Panc1 (cell line): ENCODE measurements at regions not wholly inside any gene's neighbourhood (a gene's known extent, or its start where the extent isn't known, plus 50 kb on each side); places are given as distances from the start of the nearest gene placed in this dataset.

Source experiments
- ATAC-seq: fragments of 200-7000 bp; cut with Tn5 transposase; 2 replicates; pipeline ENCODE4 v1.9.1; 2020; ENCODE audit warnings: mild to moderate bottlenecking, moderate library complexity
- BruUV-seq: library from RNA; stranded (reverse); fragments of 400-500 nt; replicated peaks from 2 replicates; lab custom pipeline; 2021; lab: Mats Ljungman, UMichigan
- CTCF ChIA-PET: fragments of 300-600 bp; sonication (Branson Sonifier 250); formaldehyde crosslinking; loops from one replicate; lab custom pipeline; 2022; ENCODE audit warnings: antibody characterized with exemption; lab: Charles Lee
- POLR2A ChIA-PET: fragments of 300-600 bp; sonication (Branson Sonifier 250); formaldehyde crosslinking; loops from one replicate; lab custom pipeline; 2022; ENCODE audit warnings: antibody characterized with exemption; lab: Charles Lee
- DNase-seq: peaks from one replicate; pipeline ENCODE4 v3.0.0-alpha.2; 2010; ENCODE audit warnings: low read depth, low spot score
- H3K27ac ChIP-seq: 2 replicates; pipeline ENCODE4 v1.5.1; 2011; ENCODE audit warnings: mild to moderate bottlenecking, low read length, inconsistent platforms
- H3K27me3 ChIP-seq: fragments of 200-500 bp; sonication (Bioruptor generic); 2 replicates; pipeline ENCODE4 v1.6.0; 2014; ENCODE audit warnings: low read length, inconsistent platforms; ENCODE audit not compliant: control insufficient read depth, insufficient read depth
- H3K36me3 ChIP-seq: fragments of 200-500 bp; sonication (Bioruptor generic); 2 replicates; pipeline ENCODE4 v1.5.1; 2014; ENCODE audit warnings: inconsistent platforms, mild to moderate bottlenecking, low read length, moderate library complexity; ENCODE audit not compliant: control insufficient read depth, insufficient read depth
- H3K4me1 ChIP-seq: 2 replicates; pipeline ENCODE4 v1.5.1; 2011; ENCODE audit warnings: inconsistent platforms, mild to moderate bottlenecking, low read length, moderate library complexity; ENCODE audit not compliant: control insufficient read depth, insufficient read depth
- H3K4me3 ChIP-seq, 2 experiments: 2 replicates each; pipeline ENCODE4 v1.5.1; 2011 to 2012; ENCODE audit warnings: low read depth in 2 of 2, low read length in 2 of 2, mild to moderate bottlenecking in 2 of 2, inconsistent platforms in 1 of 2, moderate library complexity in 1 of 2
- H3K9me3 ChIP-seq: fragments of 200-500 bp; sonication (Bioruptor generic); 2 replicates; pipeline ENCODE4 v1.5.1; 2014; ENCODE audit warnings: low read depth, mild to moderate bottlenecking, inconsistent platforms, low read length, moderate library complexity; ENCODE audit not compliant: control insufficient read depth, insufficient read depth
- CTCF ChIP-seq: fragments of 450-650 bp; IDR thresholded peaks from 2 replicates; pipeline ENCODE4 v1.5.1; 2017; ENCODE audit warnings: mild to moderate bottlenecking
- POLR2AphosphoS5 ChIP-seq: IDR thresholded peaks from 2 replicates; pipeline ENCODE4 v1.6.1; 2012; ENCODE audit warnings: mild to moderate bottlenecking, low read depth, low read length, moderate library complexity
- REST ChIP-seq, 2 experiments: IDR thresholded peaks; 2 replicates each; pipeline ENCODE4 v1.6.1; 2011 to 2012; ENCODE audit warnings: low read depth in 2 of 2, control low read depth in 1 of 2, low read length in 1 of 2, mild to moderate bottlenecking in 1 of 2, moderate library complexity in 1 of 2; ENCODE audit not compliant: insufficient read depth in 1 of 2
- SIN3A ChIP-seq: IDR thresholded peaks from 2 replicates; pipeline ENCODE4 v1.6.1; 2012; ENCODE audit warnings: low read depth, mild to moderate bottlenecking, low read length, moderate library complexity, borderline replicate concordance; ENCODE audit not compliant: insufficient read depth
- TCF7L2 ChIP-seq: IDR thresholded peaks from 2 replicates; pipeline ENCODE4 v1.6.1; 2011; ENCODE audit warnings: mild to moderate bottlenecking, low read depth, low read length, inconsistent platforms
- in situ Hi-C: cut with HindIII; loops from 2 replicates; pipeline ENCODE4 v1.10.0; 2016; ENCODE audit warnings: low sequenced_read_pairs, low pct_unique_long_range_greater_than_20kb
- intact Hi-C: fragments of 100-400 bp; cut with micrococcal nuclease; formaldehyde crosslinking; loops from one replicate; pipeline ENCODE4 v1.10.0; 2022; ENCODE audit not compliant: unreplicated experiment

GRCh38 chr5:71938895-71939294 lies 168.4 kb upstream of the MAP1B start:
- POLR2A ChIA-PET, result no interaction called here
- intact Hi-C loops, result no loop called here
- H3K4me1 ChIP-seq, result no peaks in the 10 kb centered on the region
- H3K27me3 ChIP-seq, result peaks cover 3% of the 10 kb centered on the region; the same call in 1 of the 2 replicates
- CTCF ChIA-PET, result no interaction called here
- no TSS peak for BruUV-seq
- H3K27ac ChIP-seq, result no peak overlapping the region
- in situ Hi-C loops, result no loop called here
- H3K9me3 ChIP-seq, result no peaks in the 10 kb centered on the region
- TF ChIP-seq CTCF, result no peak
- no peak for TF ChIP-seq TCF7L2
- TF ChIP-seq REST (IDR thresholded peaks at IDR 0.05; ENCODE audit: insufficient read depth in 1 of 2, low read depth in 2 of 2, low read length in 1 of 2), result no peak
- no peak for TF ChIP-seq SIN3A
- no peak for TF ChIP-seq POLR2AphosphoS5
- ATAC-seq (no peak), DNase-seq (no peak)
- no peaks in the 10 kb centered on the region for H3K36me3 ChIP-seq
- no peak overlapping the region for H3K4me3 ChIP-seq

- DNase-seq, result no peak
- Histone ChIP-seq H3K4me1 (no peaks in the 10 kb centered on the region), H3K36me3 (no peaks in the 10 kb centered on the region), H3K4me3 (no peak overlapping the region), H3K9me3 (no peaks in the 10 kb centered on the region), H3K27ac (no peak overlapping the region), H3K27me3 (peaks cover 3% of the 10 kb centered on the region; the same call in 1 of the 2 replicates)
- intact Hi-C loops (no loop called here), in situ Hi-C loops (no loop called here)
- CTCF ChIA-PET, result no interaction called here
- no peak for ATAC-seq
- POLR2A ChIA-PET, result no interaction called here
- no TSS peak for BruUV-seq
- TF ChIP-seq CTCF (no peak), POLR2AphosphoS5 (no peak), TCF7L2 (no peak), SIN3A (no peak), REST (IDR thresholded peaks at IDR 0.05; ENCODE audit: insufficient read depth in 1 of 2, low read depth in 2 of 2, low read length in 1 of 2) (no peak)
These were observed 167.6 kb upstream of the MAP1B start for GRCh38 chr5:71939452-71940230.
